Globus pallidus (tissue), 1 donor: ENCODE measurements at regions not wholly inside any gene's neighbourhood (a gene's known extent, or its start where the extent isn't known, plus 50 kb on each side); places are given as distances from the start of the nearest gene placed in this dataset.

ENCODE experiments used
- DNase-seq: peaks from one replicate; pipeline ENCODE4 v3.0.0-alpha.2; 2015; ENCODE audit warnings: low spot score

GRCh38 chr6:101296169-101296960 lies 97.1 kb upstream of the GRIK2 start:
- DNase-seq = no peak

GRCh38 chr6:101302593-101302992 lies 90.9 kb upstream of the GRIK2 start:
- no peak for DNase-seq

- DNase-seq = no peak
Observed at GRCh38 chr6:101303495-101303894, 90.0 kb upstream of the GRIK2 start.

- DNase-seq = no peak
Observed at GRCh38 chr6:101312652-101313051, 80.9 kb upstream of the GRIK2 start.

- no peak for DNase-seq
Observed at GRCh38 chr6:101322921-101323320, 70.6 kb upstream of the GRIK2 start.

- no peak for DNase-seq
Observed at GRCh38 chr6:101326411-101326810, 67.1 kb upstream of the GRIK2 start.

- no peak for DNase-seq
Observed at GRCh38 chr6:101341926-101342325, 51.6 kb upstream of the GRIK2 start.
